IMR-90 (cell line): ENCODE measurements at regions not wholly inside any gene's neighbourhood (a gene's known extent, or its start where the extent isn't known, plus 50 kb on each side); places are given as distances from the start of the nearest gene placed in this dataset.

Experiments used
- ATAC-seq: fragments of 200-7000 bp; cut with Tn5 transposase; 2 replicates; pipeline ENCODE4 v1.9.1; 2020; ENCODE audit warnings: low read depth, mild to moderate bottlenecking, moderate library complexity
- BruUV-seq: library from RNA; stranded (reverse); fragments of 400-500 nt; replicated peaks from 2 replicates; lab custom pipeline; 2021; lab: Mats Ljungman, UMichigan
- CTCF ChIA-PET: fragments of 300-600 bp; formaldehyde crosslinking; extraction: SDS; loops from one replicate; lab custom pipeline; 2021; ENCODE audit warnings: antibody characterized with exemption; lab: Yijun Ruan, JAX
- POLR2A ChIA-PET: fragments of 300-600 bp; sonication (Branson Sonifier 250); formaldehyde crosslinking; loops from one replicate; lab custom pipeline; 2022; ENCODE audit warnings: antibody characterized with exemption; ENCODE audit not compliant: unreplicated experiment; lab: Charles Lee
- DNase-seq: peaks from one replicate; pipeline ENCODE4 v3.0.0; 2013
- H2AFZ ChIP-seq: replicated peaks from 2 replicates; pipeline ENCODE3; 2013; ENCODE audit warnings: low read length, mild to moderate bottlenecking; ENCODE audit not compliant: poor library complexity
- H2AK5ac ChIP-seq: 2 replicates; pipeline ENCODE4 v1.6.1; 2013; ENCODE audit warnings: low read depth, low read length, inconsistent platforms
- H2AK9ac ChIP-seq: replicated peaks from 2 replicates; pipeline ENCODE3; 2013; ENCODE audit warnings: mild to moderate bottlenecking, low read depth, low read length, moderate library complexity; ENCODE audit not compliant: poor library complexity
- H2BK120ac ChIP-seq: 2 replicates; pipeline ENCODE4 v1.6.1; 2013; ENCODE audit warnings: low read depth, low read length, inconsistent platforms
- H2BK15ac ChIP-seq: 3 replicates; pipeline ENCODE4 v1.6.1; 2013; ENCODE audit warnings: low read depth, low read length, inconsistent platforms
- H2BK20ac ChIP-seq: 2 replicates; pipeline ENCODE4 v1.6.1; 2013; ENCODE audit warnings: low read depth, mild to moderate bottlenecking, inconsistent platforms, low read length, moderate library complexity
- H2BK5ac ChIP-seq: 2 replicates; pipeline ENCODE4 v1.6.1; 2013; ENCODE audit warnings: mild to moderate bottlenecking, low read depth, low read length, inconsistent platforms; ENCODE audit not compliant: poor library complexity, severe bottlenecking
- H3K14ac ChIP-seq: replicated peaks from 2 replicates; pipeline ENCODE4 v1.6.1; 2013; ENCODE audit warnings: low read depth, low read length, inconsistent platforms
- H3K18ac ChIP-seq: 2 replicates; pipeline ENCODE4 v1.6.1; 2013; ENCODE audit warnings: low read depth, low read length, control low read depth
- H3K23ac ChIP-seq: 2 replicates; pipeline ENCODE4 v1.6.1; 2013; ENCODE audit warnings: low read depth, low read length, inconsistent platforms
- H3K27ac ChIP-seq: 2 replicates; pipeline ENCODE4 v1.5.1; 2013; ENCODE audit warnings: mild to moderate bottlenecking, control low read depth, low read length; ENCODE audit not compliant: insufficient read depth
- H3K27me3 ChIP-seq: 2 replicates; pipeline ENCODE4 v1.6.1; 2013; ENCODE audit warnings: low read length; ENCODE audit not compliant: control insufficient read depth, insufficient read depth
- H3K36me3 ChIP-seq: 2 replicates; pipeline ENCODE4 v1.6.1; 2013; ENCODE audit warnings: low read length, mixed read lengths; ENCODE audit not compliant: control insufficient read depth, insufficient read depth
- H3K4ac ChIP-seq: 2 replicates; pipeline ENCODE4 v1.6.1; 2013; ENCODE audit warnings: low read depth, low read length, inconsistent platforms
- H3K4me1 ChIP-seq: 2 replicates; pipeline ENCODE4 v1.6.1; 2013; ENCODE audit warnings: low read length, mixed read lengths; ENCODE audit not compliant: control insufficient read depth, insufficient read depth
- H3K4me2 ChIP-seq: 2 replicates; pipeline ENCODE4 v1.6.1; 2013; ENCODE audit warnings: low read depth, mild to moderate bottlenecking, control low read depth, low read length, moderate library complexity
- H3K4me3 ChIP-seq: 2 replicates; pipeline ENCODE4 v1.5.1; 2013; ENCODE audit warnings: low read depth, mild to moderate bottlenecking, control low read depth, low read length, moderate library complexity; ENCODE audit not compliant: insufficient read depth
- H3K56ac ChIP-seq: 2 replicates; pipeline ENCODE4 v1.6.1; 2013; ENCODE audit warnings: low read length, inconsistent platforms; ENCODE audit not compliant: insufficient read depth; ENCODE audit errors: extremely low read depth
- H3K79me1 ChIP-seq, 2 experiments: 2 replicates each; pipeline ENCODE4 v1.6.1; 2013; ENCODE audit warnings: low read length in 2 of 2, inconsistent platforms in 1 of 2, low read depth in 1 of 2
- H3K9ac ChIP-seq: 2 replicates; pipeline ENCODE4 v1.6.1; 2013; ENCODE audit warnings: low read depth, low read length, control low read depth
- H3K9me1 ChIP-seq: 2 replicates; pipeline ENCODE4 v1.6.1; 2013; ENCODE audit warnings: low read length, inconsistent platforms; ENCODE audit not compliant: insufficient read depth
- H3K9me3 ChIP-seq: 2 replicates; pipeline ENCODE4 v1.6.1; 2013; ENCODE audit warnings: low read length; ENCODE audit not compliant: control insufficient read depth, insufficient read depth
- H4K20me1 ChIP-seq: 2 replicates; pipeline ENCODE4 v1.6.1; 2013; ENCODE audit warnings: low read length, inconsistent platforms; ENCODE audit not compliant: insufficient read depth
- H4K5ac ChIP-seq: 2 replicates; pipeline ENCODE4 v1.6.1; 2013; ENCODE audit warnings: mild to moderate bottlenecking, low read depth, low read length, control low read depth
- H4K8ac ChIP-seq, 2 experiments: 2 replicates each; pipeline ENCODE4 v1.6.1; 2013; ENCODE audit warnings: low read depth in 2 of 2, low read length in 2 of 2, control low read depth in 1 of 2, inconsistent platforms in 1 of 2
- H4K91ac ChIP-seq: 2 replicates; pipeline ENCODE4 v1.6.1; 2013; ENCODE audit warnings: low read depth, low read length, inconsistent platforms; ENCODE audit not compliant: insufficient read depth
- CEBPB ChIP-seq: IDR thresholded peaks from 2 replicates; pipeline ENCODE4 v1.6.1; 2012; ENCODE audit warnings: low read depth, low read length, improper control_type of control experiment
- CHD1 ChIP-seq: IDR thresholded peaks from 2 replicates; pipeline ENCODE4 v1.6.1; 2012; ENCODE audit warnings: low read depth, low read length, improper control_type of control experiment
- FOS ChIP-seq: fragments of 150-350 bp; IDR thresholded peaks from 2 replicates; pipeline ENCODE4 v1.6.1; 2016; ENCODE audit warnings: low read depth, low read length
- MAFK ChIP-seq: IDR thresholded peaks from 2 replicates; pipeline ENCODE4 v1.6.1; 2012; ENCODE audit warnings: low read depth, low read length, improper control_type of control experiment
- MAZ ChIP-seq: IDR thresholded peaks from 2 replicates; pipeline ENCODE4 v1.6.1; 2012; ENCODE audit warnings: low read depth, mild to moderate bottlenecking, low read length, improper control_type of control experiment, moderate library complexity, borderline replicate concordance
- NFE2L2 ChIP-seq: fragments of 150-350 bp; IDR thresholded peaks from 2 replicates; pipeline ENCODE4 v1.6.1; 2016; ENCODE audit warnings: low read depth, mild to moderate bottlenecking, low read length
- POLR2A ChIP-seq: IDR thresholded peaks from 2 replicates; pipeline ENCODE4 v1.6.1; 2012; ENCODE audit warnings: mild to moderate bottlenecking, low read depth, low read length
- RAD21 ChIP-seq: IDR thresholded peaks from 2 replicates; pipeline ENCODE4 v1.6.1; 2012; ENCODE audit warnings: low read length, improper control_type of control experiment
- RCOR1 ChIP-seq: IDR thresholded peaks from 2 replicates; pipeline ENCODE4 v1.6.1; 2012; ENCODE audit warnings: mild to moderate bottlenecking, low read length, improper control_type of control experiment; ENCODE audit not compliant: insufficient replicate concordance
- SMC3 ChIP-seq: fragments of 150-350 bp; IDR thresholded peaks from 2 replicates; pipeline ENCODE4 v1.6.1; 2016; ENCODE audit warnings: low read depth, mild to moderate bottlenecking, antibody characterized with exemption, low read length, moderate library complexity
- WGBS, 2 experiments: methylation state at CpG; one replicate each; pipeline versions ENCODE4 v1.1.5 to v1.1.7; 2013; ENCODE audit warnings: missing lambda C conversion rate in 2 of 2; ENCODE audit not compliant: insufficient read length in 1 of 2; ENCODE audit errors: extremely low coverage in 2 of 2; 5-methylcytosine and 5-hydroxymethylcytosine counted together
- dilution Hi-C: fragments of 300-500 bp; cut with HindIII; formaldehyde crosslinking; loops from one replicate; pipeline ENCODE4 v1.14.3; 2018; ENCODE audit warnings: low sequenced_read_pairs; ENCODE audit not compliant: unreplicated experiment
- in situ Hi-C: fragments of 300-500 bp; cut with MboI; formaldehyde crosslinking; loops from 3 replicates; pipeline ENCODE4 v1.14.3; 2019; ENCODE audit warnings: low sequenced_read_pairs, inconsistent platforms, mixed read lengths
- intact Hi-C: fragments of 100-400 bp; cut with micrococcal nuclease; formaldehyde crosslinking; loops from 2 replicates; pipeline ENCODE4 v1.10.0; 2022
- TF ChIP-seq, protein P1 (sequence below): fragments of 150-350 bp; IDR thresholded peaks from 2 replicates; pipeline ENCODE4 v1.6.1; 2017; ENCODE audit warnings: mild to moderate bottlenecking, antibody characterized with exemption, low read length, low read depth
- TF ChIP-seq, protein P2 (sequence below): conservative IDR thresholded peaks from 2 replicates; pipeline ENCODE4 v1.5.1; 2012; ENCODE audit warnings: mild to moderate bottlenecking, low read depth, low read length, improper control_type of control experiment
- TF ChIP-seq, protein P3 (sequence below): fragments of 150-350 bp; IDR thresholded peaks from 2 replicates; pipeline ENCODE4 v1.6.1; 2016; ENCODE audit warnings: low read depth, mild to moderate bottlenecking, low read length, moderate library complexity, borderline replicate concordance

DNA sequence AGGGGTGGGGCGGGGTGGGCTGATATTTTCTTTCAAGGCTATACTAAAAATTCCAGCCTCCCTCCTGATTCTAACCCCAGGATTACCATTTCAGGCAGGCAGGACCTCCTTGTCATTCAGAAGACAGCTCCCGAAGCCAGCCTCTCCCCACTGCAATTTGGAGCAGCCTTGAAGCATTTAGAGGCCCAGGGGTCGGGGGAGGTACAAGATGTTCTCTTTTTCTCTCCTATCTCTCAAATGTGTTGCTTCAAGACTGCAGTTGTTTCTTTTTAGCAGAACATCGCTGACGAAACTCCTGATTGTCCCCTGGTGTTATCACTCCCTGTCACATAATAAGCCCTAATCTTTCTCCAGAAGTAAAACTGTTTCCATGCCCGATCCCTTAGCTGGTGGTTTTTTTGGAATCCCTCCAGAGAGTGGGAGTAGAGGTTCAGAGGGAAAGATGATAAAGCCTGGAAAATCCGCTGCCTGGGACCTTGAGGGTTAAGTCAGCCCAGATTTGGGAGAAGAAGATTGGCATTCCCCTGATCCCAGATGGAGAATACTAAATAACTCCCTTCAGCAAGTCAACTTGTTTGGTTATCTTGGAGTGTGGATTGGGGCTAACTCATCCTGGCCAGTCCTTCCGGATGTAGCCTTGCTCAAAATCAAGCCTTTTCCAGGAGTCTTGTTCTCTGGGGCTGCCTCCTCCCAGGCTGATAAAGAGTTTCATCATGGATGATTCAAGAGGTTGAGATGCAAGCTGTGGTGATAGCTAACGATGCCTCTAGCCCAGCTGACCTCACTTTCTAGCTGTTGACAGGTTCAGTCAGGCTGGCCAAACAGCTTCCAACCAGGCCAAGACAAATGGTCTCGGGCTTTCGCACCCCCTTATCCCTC is 71.3 kb downstream of the SOX9 start:
- Histone ChIP-seq H2BK5ac (peak overlapping the region; percentile 83), H3K9me1 (peaks cover 23% of the 10 kb centered on the region), H3K4me2 (peak overlapping the region; percentile 9), H3K18ac (peak overlapping the region; percentile 44), H3K9me3 (no peaks in the 10 kb centered on the region), H3K4me3 (no peak overlapping the region), H4K8ac (peak overlapping the region; percentile 60 to 78; a peak in 3 of 4 replicates), H3K56ac (peak overlapping the region; percentile 55; the same call in 1 of the 2 replicates), H4K20me1 (no peaks in the 10 kb centered on the region), H3K9ac (peak overlapping the region; percentile 15), H3K4me1 (peaks cover 22% of the 10 kb centered on the region), H3K79me1 (0 out of 4 replicates have a peak, but pooled peaks cover 0 to 3% of the 10 kb centered on the region in 2 experiments), H2BK15ac (peak overlapping the region; percentile 80), H3K23ac (peak overlapping the region; percentile 50; the same call in 1 of the 2 replicates), H3K4ac (peak overlapping the region; percentile 80), H2AK5ac (peak overlapping the region; percentile 62), H3K27ac (peak overlapping the region; percentile 67), H3K27me3 (no peaks in the 10 kb centered on the region), H3K14ac (peak overlapping the region; percentile 67), H4K91ac (peak overlapping the region; percentile 74), H2AFZ (peak overlapping the region; percentile 86), H2BK120ac (peak overlapping the region; percentile 84), H2BK20ac (peak overlapping the region; percentile 94), H4K5ac (peak overlapping the region; percentile 46), H3K36me3 (no peaks in the 10 kb centered on the region), H2AK9ac (peak overlapping the region; percentile 12)
- intact Hi-C loops = loop anchor here (1.0 kb wide), 1 partner anchor 70 kb away; no protein-coding TSS in a partner anchor
- dilution Hi-C loops = no loop called here
- ATAC-seq (peak; percentile 90), DNase-seq (peak; percentile 98)
- CTCF ChIA-PET = no interaction called here
- POLR2A ChIA-PET = no interaction called here
- WGBS, 2 experiments = 11% methylated on average over 3 of the region's 11 CpGs; no CpG with 5 or more reads in 1 of the 2 experiments
- no TSS peak for BruUV-seq
- in situ Hi-C loops = no loop called here
- TF ChIP-seq MAZ = peak; percentile 45; the same call in 1 of the 2 replicates
- TF ChIP-seq, protein P1, sequence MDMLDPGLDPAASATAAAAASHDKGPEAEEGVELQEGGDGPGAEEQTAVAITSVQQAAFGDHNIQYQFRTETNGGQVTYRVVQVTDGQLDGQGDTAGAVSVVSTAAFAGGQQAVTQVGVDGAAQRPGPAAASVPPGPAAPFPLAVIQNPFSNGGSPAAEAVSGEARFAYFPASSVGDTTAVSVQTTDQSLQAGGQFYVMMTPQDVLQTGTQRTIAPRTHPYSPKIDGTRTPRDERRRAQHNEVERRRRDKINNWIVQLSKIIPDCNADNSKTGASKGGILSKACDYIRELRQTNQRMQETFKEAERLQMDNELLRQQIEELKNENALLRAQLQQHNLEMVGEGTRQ = peak; percentile 33; the same call in 1 of the 2 replicates
- no peak for TF ChIP-seq MAFK
- TF ChIP-seq, protein P2, sequence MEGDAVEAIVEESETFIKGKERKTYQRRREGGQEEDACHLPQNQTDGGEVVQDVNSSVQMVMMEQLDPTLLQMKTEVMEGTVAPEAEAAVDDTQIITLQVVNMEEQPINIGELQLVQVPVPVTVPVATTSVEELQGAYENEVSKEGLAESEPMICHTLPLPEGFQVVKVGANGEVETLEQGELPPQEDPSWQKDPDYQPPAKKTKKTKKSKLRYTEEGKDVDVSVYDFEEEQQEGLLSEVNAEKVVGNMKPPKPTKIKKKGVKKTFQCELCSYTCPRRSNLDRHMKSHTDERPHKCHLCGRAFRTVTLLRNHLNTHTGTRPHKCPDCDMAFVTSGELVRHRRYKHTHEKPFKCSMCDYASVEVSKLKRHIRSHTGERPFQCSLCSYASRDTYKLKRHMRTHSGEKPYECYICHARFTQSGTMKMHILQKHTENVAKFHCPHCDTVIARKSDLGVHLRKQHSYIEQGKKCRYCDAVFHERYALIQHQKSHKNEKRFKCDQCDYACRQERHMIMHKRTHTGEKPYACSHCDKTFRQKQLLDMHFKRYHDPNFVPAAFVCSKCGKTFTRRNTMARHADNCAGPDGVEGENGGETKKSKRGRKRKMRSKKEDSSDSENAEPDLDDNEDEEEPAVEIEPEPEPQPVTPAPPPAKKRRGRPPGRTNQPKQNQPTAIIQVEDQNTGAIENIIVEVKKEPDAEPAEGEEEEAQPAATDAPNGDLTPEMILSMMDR = no peak
- TF ChIP-seq RAD21 = peak; percentile 24; the same call in 1 of the 2 replicates
- no peak for TF ChIP-seq NFE2L2
- TF ChIP-seq, protein P3, sequence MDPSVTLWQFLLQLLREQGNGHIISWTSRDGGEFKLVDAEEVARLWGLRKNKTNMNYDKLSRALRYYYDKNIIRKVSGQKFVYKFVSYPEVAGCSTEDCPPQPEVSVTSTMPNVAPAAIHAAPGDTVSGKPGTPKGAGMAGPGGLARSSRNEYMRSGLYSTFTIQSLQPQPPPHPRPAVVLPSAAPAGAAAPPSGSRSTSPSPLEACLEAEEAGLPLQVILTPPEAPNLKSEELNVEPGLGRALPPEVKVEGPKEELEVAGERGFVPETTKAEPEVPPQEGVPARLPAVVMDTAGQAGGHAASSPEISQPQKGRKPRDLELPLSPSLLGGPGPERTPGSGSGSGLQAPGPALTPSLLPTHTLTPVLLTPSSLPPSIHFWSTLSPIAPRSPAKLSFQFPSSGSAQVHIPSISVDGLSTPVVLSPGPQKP = no peak
- TF ChIP-seq RCOR1 = peak; percentile 14
- TF ChIP-seq FOS = peak; percentile 74
- no peak for TF ChIP-seq POLR2A
- peak; percentile 90 for TF ChIP-seq CEBPB
- no peak for TF ChIP-seq CHD1
- TF ChIP-seq SMC3 = no peak
